Sciatic nerve (tissue), 2 donors: ENCODE measurements at regions not wholly inside any gene's neighbourhood (a gene's known extent, or its start where the extent isn't known, plus 50 kb on each side); places are given as distances from the start of the nearest gene placed in this dataset.

Experiments
- ATAC-seq: fragments of 200-7000 bp; cut with Tn5 transposase; one replicate; pipeline ENCODE4 v1.9.1; 2020; ENCODE audit warnings: mild to moderate bottlenecking, moderate library complexity
- DNase-seq: peaks from one replicate; pipeline ENCODE4 v3.0.0-alpha.2; 2020; ENCODE audit warnings: low spot score
- intact Hi-C: fragments of 100-400 bp; cut with DNase I; formaldehyde crosslinking; loops from one replicate; pipeline ENCODE4 v1.14.2; 2022
- donor health status: DM: no; HTN: no; CAD: no.
- donor health status: DM: no; HTN: no; CAD: no.

GRCh38 chr19:31801611-31802010 is 452.4 kb upstream of the TSHZ3 start:
- intact Hi-C loops = no loop called here
- ATAC-seq (no peak), DNase-seq (no peak)

- intact Hi-C loops = no loop called here
- no peak for ATAC-seq
- no peak for DNase-seq
Observed at GRCh38 chr19:31803835-31804446, 454.7 kb upstream of the TSHZ3 start.

- intact Hi-C loops = no loop called here
- no peak for DNase-seq
- no peak for ATAC-seq
Observed at GRCh38 chr19:31804668-31805067, 455.4 kb upstream of the TSHZ3 start.

- intact Hi-C loops = no loop called here
- ATAC-seq (no peak), DNase-seq (no peak)
Observed at GRCh38 chr19:31810536-31811109, 461.4 kb upstream of the TSHZ3 start.

GRCh38 chr19:31817971-31818797 is 468.9 kb upstream of the TSHZ3 start:
- ATAC-seq (no peak), DNase-seq (no peak)
- intact Hi-C loops = no loop called here

GRCh38 chr19:31818798-31819105 is 469.5 kb upstream of the TSHZ3 start:
- DNase-seq (no peak), ATAC-seq (peak; percentile 67)
- intact Hi-C loops = no loop called here

- ATAC-seq (no peak), DNase-seq (no peak)
- intact Hi-C loops = no loop called here
Observed at GRCh38 chr19:31819837-31820236, 470.6 kb upstream of the TSHZ3 start.

- DNase-seq = no peak
- intact Hi-C loops = no loop called here
- ATAC-seq = peak; percentile 88
Observed at GRCh38 chr19:31821346-31821745, 472.1 kb upstream of the TSHZ3 start.

- intact Hi-C loops = no loop called here
- no peak for ATAC-seq
Observed at GRCh38 chr19:31825134-31826094, 476.2 kb upstream of the TSHZ3 start.

GRCh38 chr19:31826325-31826724 is 477.1 kb upstream of the TSHZ3 start:
- intact Hi-C loops = no loop called here
- DNase-seq (no peak), ATAC-seq (no peak)

More at GRCh38 chr19:31825134-31826094, 476.2 kb upstream of the TSHZ3 start:
- DNase-seq = no peak

GRCh38 chr19:31831421-31832175 is 482.4 kb upstream of the TSHZ3 start:
- intact Hi-C loops = no loop called here
- DNase-seq (no peak), ATAC-seq (no peak)

GRCh38 chr19:31832176-31832548 is 482.9 kb upstream of the TSHZ3 start:
- no peak for ATAC-seq
- no peak for DNase-seq
- intact Hi-C loops = no loop called here

- ATAC-seq = no peak
- intact Hi-C loops = no loop called here
- DNase-seq = no peak
Observed at GRCh38 chr19:31834070-31834469, 484.8 kb upstream of the TSHZ3 start.

GRCh38 chr19:31838163-31838815 is 489.1 kb upstream of the TSHZ3 start:
- intact Hi-C loops = no loop called here
- DNase-seq = no peak
- peak; percentile 80 for ATAC-seq

GRCh38 chr19:31840371-31840770 is 491.1 kb upstream of the TSHZ3 start:
- ATAC-seq = no peak
- DNase-seq = no peak
- intact Hi-C loops = no loop called here

GRCh38 chr19:31841755-31842154 is 492.5 kb upstream of the TSHZ3 start:
- no peak for DNase-seq
- intact Hi-C loops = no loop called here
- no peak for ATAC-seq

- ATAC-seq = no peak
- intact Hi-C loops = no loop called here
- DNase-seq = no peak
Observed at GRCh38 chr19:31863122-31863521, 482.3 kb upstream of the ZNF507 start.

GRCh38 chr19:31874313-31874712 is 471.1 kb upstream of the ZNF507 start:
- DNase-seq (no peak), ATAC-seq (no peak)
- intact Hi-C loops = no loop called here
